NCI-H2196 treated with DMSO at 0.1 percent for 48 hours (cell line): ENCODE measurements at regions not wholly inside any gene's neighbourhood (a gene's known extent, or its start where the extent isn't known, plus 50 kb on each side); places are given as distances from the start of the nearest gene placed in this dataset.
"Not testable (repeated sequence)": the region's sequence is repeated elsewhere in the genome, so short reads cannot be mapped to it uniquely, and the experiment has no call there.

Experiments
- DNase-seq: peaks from one replicate; lab custom pipeline; 2025; ENCODE audit not compliant: unreplicated experiment; lab: John Stamatoyannopoulos, UW

- DNase-seq: no peak
Measured at GRCh38 chr4:43423276-43423675, 530.8 kb downstream of the GRXCR1 start.

DNA sequence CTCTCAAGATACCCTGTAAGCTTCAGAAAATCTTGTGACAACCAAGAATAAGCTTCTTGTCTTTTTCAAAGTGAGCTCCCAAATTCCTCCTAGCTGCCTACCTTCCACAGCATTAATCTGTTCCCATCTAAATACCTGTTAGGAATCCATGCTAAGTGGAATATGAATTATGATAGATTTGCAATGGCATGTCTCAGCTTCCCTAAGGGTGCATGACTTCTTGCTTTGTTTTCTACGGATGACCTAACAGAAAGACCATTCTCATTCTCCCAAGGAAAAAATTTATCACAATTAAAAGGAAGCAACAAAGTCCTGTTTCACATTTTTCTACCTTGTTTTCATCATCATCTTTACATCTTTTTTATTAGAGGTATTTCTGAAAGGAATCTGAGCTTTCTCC, 532.7 kb downstream of the GRXCR1 start:
- no peak for DNase-seq

- no peak for DNase-seq
Measured at GRCh38 chr4:43435291-43435690, 542.8 kb downstream of the GRXCR1 start.

DNA sequence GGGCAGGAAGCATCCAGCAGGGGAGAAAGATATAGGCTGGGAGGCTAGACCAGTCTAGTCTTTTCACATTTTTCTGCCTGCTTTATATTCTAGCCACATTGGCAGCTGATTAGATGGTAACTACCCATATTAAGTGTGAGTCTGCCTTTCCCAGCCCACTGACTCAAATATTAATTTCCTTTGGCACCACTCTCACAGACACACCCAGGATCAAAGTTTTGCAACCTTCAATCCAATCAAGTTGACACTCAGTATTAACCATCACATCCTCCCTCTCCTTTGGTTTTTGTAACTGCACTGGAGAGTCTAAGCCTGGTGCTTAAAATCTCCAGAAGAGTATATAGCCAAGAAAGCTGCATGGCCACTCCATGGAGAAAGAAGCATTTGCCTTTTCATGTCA, 560.4 kb downstream of the GRXCR1 start:
- DNase-seq: no peak

DNA sequence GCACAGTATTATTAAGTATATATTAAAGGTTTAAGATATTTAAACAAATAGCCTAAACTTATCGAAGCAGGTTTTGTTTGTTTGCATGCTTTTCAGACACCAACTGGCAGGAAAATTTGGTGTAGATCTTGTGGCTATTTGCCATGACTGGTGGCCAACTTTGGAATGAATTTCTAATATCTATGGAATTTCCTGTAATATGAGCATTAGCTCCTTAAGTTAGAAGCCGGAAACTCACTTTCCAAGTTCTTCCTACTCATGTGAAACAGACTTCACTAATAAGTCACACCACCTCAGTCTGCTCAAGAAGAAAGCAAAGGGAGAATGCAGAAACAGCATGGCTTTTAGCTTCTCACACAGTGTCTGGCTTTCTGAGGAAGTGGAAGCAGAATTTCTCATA, 563.9 kb downstream of the GRXCR1 start:
- no peak for DNase-seq

GRCh38 chr4:43457866-43458265, 565.4 kb downstream of the GRXCR1 start:
- DNase-seq: no peak

DNA sequence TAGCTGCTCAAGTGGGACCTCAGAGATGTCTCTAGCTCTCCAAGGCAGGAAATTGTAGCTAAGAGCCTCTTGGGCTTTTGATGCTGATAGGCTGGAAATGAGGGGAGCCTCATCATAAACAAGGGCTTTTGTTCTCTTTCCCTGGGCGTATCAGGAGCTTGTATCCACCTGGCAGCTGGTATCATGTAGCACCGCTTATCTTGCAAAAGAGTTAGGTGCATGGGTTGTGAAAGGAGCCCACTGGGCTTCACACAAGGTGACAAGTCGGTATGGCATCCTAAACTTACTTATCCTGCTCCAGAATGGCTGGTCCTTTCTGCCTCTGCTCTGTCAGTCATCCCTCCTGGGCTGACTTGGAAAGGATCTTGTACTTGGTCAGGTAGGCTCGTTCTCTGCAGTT, 565.8 kb downstream of the GRXCR1 start:
- DNase-seq: no peak

- no peak for DNase-seq
Measured at GRCh38 chr4:43471950-43472349, 579.4 kb downstream of the GRXCR1 start.

GRCh38 chr4:43481526-43481925, 589.0 kb downstream of the GRXCR1 start:
- DNase-seq: no peak

DNA sequence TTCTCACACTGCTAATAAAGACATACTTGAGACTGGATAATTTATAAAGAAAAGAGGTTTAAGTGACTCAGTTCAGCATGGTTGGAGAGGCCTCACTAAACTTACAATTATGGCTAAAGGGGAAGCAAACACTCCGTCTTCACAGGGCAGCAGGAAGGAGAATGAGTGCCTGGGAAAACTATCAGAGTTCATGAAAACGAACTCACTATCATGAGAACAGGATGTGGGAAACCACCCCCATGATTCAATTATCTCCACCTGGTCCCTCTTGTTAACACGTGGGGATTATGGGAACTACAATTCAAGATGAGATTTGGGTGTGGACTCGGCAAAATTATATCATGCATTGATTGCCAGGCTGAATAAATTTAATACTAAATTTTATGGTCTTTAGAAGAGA, 592.7 kb downstream of the GRXCR1 start:
- DNase-seq: no peak

DNA sequence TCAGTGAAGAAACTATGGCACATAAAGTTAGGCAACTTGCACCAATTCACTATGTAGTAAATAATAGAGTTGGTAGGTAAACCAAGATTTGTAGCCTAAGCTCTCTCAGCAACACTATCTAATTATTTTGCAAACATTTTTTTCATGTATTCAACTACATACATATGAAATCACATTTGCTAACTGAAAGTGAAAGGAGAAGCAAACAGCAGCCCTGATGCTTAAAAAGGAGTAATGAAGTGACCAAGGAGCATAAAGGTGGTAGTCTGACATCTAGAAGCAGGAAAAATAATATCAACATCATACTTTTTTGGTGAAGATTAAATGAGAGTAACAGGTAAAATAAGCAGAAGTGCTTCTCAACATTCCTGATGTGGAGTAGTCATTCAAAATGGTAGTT, 603.7 kb downstream of the GRXCR1 start:
- no peak for DNase-seq

- no peak for DNase-seq
Measured at GRCh38 chr4:43496602-43497001, 604.1 kb downstream of the GRXCR1 start.

DNA sequence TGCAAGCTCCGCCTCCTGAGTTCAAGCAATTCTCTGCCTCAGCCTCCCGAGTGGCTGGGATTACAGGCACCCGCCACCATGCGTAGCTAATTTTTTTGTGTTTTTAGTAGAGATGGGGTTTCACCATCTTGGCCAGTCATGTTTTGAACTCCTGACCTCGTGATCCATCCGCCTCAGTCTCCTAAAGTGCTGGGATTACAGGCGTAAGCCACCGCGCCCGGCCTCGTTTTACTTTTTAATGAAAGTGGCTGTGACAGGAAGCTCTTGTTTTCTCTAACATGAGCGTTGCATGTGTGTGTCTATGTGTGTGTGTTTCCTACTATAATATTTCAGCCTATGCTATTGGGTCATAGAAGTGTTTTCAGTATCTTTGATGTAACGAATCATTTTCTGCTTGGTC, 613.3 kb downstream of the GRXCR1 start:
- DNase-seq: not testable (repeated sequence)

- DNase-seq: no peak
Measured at GRCh38 chr4:43512253-43512652, 619.7 kb downstream of the GRXCR1 start.

DNA sequence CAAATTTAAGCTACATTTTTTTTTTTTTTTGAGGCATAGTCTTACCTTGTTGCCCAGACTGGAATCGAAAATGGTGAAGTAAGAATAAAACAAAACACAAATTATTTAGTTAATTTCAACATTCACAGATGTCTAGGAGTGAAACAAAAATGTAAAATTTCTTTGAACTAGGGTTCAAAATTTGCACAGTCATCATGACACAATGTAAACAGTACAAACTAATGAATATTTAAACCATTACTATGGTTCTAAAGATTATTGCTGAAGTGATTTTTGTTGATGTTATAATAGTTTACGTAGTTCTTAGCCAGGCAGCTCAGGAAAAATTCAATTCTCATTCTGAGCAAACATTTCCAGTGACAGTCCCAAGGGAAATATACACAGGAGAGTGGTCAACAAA, 633.1 kb downstream of the GRXCR1 start:
- no peak for DNase-seq

DNA sequence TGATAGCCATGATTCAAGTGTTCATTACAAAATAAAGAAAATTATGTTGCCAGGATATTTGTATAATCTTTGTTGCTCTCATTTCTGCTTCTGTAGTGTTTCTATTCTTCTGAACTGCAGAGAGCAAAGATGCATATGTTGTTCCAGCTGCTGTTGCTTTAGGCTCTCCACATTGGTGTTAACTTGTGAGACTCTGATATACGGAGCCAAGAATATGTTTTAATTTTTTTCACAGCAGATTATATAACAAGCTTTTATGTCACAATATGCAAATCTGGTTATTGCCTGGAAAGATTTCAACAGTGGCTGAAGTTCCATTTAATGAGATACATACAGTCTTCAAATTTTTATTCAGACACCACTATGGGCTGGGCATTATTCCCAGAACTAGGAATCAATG, 655.0 kb downstream of the GRXCR1 start:
- no peak for DNase-seq

GRCh38 chr4:43550981-43551627, 658.6 kb downstream of the GRXCR1 start:
- no peak for DNase-seq

DNA sequence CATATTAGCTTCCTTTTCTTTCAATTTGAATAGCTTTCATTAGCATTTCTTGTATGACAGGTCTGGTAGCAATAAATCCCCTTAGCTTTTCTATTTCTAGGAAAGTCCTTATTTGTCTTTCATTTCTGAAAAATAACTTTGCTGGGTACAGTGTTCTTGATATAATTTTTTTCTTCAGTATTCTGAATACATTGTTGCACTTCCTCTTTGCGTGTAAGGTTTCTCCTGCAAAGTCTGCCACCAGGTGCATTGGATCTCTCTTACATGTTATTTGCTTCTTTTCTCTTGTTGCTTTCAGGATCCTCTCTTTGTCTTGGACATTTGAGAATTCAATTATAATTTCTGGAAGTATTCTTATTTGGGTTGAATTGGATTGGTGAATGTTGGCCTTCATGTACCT, 663.7 kb downstream of the GRXCR1 start:
- DNase-seq: no peak

- no peak for DNase-seq
Measured at GRCh38 chr4:43560047-43560446, 667.5 kb downstream of the GRXCR1 start.

DNA sequence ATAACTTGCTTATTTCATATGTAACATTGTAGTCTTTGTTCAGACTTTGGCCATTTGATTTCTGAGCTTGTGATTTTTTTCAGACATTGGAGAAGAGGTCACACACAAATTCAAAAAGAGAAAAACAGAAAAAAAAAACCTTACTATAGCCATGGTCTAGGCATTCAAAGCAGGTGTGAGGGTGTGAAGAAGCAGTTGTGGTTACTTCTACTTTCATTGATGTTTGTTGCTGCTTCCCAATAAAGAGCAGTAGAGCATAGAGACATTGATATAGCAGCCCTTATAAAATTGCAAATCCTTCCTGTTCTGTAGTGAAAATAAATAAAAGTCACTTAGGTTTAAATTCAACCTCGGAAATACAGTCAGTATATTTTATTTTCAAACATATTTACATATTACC, 671.6 kb downstream of the GRXCR1 start:
- no peak for DNase-seq

DNA sequence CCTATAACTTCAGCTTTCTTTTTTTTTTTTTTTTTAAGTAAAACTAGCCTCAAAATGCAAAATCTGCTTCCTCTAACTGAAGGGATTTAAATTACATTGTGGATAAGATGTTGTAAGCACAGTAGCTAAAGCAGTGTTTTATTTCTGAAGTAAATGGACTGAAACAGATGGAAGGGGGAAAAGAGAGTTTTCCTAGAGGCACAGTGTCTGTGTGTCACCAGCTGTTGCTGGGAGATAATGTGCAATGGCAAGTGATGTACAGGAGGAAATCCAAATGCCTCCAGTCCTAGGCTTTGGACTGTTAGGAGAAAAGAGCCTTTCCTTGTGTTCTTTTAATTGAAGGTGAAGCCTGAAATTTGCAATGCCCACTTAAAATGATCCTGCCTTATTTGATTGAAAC, 672.1 kb downstream of the GRXCR1 start:
- no peak for DNase-seq

GRCh38 chr4:43567644-43568043, 675.1 kb downstream of the GRXCR1 start:
- no peak for DNase-seq

DNA sequence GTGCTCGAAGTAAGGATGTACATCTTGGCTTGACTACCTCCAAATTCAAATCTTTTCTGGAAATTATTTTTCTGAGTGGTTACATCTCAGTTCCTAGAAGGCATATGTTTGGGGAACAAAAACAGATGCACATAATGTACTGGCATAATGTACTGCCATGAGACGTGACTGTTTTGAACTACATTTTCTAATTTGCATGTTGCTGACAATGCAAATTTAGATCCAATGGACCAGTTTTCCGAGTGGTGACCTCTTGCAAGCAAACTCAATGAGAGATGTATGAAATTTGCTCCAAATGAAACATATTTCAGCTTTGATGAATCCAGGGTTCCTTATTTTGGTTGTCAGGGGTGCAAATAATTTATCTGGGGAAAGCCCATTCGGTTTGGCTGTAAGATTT, 694.3 kb downstream of the GRXCR1 start:
- no peak for DNase-seq

DNA sequence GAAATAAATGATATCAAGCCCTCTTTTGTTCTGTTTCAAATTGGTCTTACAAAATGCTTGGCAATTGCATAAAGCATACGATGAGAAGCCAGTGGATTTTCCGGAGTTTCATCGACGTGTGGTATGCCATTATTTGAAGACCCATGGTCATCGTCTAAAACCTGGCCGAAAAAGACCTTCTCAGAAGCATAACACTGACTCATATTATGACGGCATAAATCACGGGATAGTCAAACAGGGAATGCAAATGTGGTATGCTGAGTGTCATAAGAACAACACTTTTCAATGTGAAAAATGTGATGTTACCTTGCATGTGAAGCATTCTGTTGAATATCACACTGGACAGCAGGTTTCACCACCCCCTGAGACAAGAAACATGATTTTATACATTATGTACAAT, 695.2 kb downstream of the GRXCR1 start:
- no peak for DNase-seq
